Stimulated activated CD4-positive, alpha-beta T cell treated with anti-CD3 and anti-CD28 coated beads, Interleukin-4, amount 100 ng/mL, for 4 hours (primary cell): ENCODE measurements at regions not wholly inside any gene's neighbourhood (a gene's known extent, or its start where the extent isn't known, plus 50 kb on each side); places are given as distances from the start of the nearest gene placed in this dataset.

Experiments
- DNase-seq, 2 experiments: peaks; one replicate each; pipeline ENCODE4 v3.0.0-alpha.2; 2020

DNA sequence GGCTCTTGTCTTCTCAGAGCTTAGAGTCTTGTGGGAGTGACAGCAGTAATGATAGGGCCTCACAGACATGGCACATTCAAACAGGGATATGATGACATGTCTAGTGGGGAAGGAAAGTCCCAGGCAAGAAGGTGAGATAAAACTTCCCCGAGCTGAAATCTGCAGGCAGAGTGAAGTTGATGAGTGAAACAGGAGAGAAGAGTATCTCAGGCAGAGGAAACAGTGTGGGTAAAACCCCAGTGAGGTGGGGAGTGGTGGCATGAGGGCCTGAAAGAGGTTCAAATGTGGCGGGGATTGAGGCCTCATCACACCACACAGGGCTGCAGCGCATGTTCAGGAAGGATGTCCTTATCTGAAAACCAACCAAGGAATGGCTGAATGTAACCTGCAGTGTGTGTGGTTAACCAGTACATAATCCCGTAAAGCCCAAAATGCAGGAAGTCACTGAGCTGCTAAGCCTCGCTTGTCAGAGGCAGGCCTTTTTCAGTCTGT lies 153.8 kb upstream of the E2F8 start:
- no peak for DNase-seq

DNA sequence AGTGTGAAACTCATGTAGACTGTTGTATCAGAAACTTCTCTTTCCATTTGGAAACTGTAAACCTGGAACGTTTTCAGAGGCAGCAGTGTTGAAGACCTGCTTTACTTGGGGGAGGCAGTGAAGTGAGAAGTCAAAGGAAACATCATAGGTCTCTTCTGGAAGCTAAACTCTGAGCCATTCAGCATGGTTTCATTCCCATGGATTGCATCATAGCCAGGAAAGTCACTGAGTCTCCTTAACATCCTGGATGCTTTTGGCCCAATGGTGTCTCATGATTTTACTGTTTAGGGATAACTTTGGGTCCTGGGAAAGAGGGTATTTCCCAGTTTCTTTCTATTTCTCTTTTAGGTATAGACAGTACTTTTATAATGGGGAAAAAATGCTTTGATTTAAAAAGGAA lies 153.2 kb upstream of the E2F8 start:
- DNase-seq = no peak

DNA sequence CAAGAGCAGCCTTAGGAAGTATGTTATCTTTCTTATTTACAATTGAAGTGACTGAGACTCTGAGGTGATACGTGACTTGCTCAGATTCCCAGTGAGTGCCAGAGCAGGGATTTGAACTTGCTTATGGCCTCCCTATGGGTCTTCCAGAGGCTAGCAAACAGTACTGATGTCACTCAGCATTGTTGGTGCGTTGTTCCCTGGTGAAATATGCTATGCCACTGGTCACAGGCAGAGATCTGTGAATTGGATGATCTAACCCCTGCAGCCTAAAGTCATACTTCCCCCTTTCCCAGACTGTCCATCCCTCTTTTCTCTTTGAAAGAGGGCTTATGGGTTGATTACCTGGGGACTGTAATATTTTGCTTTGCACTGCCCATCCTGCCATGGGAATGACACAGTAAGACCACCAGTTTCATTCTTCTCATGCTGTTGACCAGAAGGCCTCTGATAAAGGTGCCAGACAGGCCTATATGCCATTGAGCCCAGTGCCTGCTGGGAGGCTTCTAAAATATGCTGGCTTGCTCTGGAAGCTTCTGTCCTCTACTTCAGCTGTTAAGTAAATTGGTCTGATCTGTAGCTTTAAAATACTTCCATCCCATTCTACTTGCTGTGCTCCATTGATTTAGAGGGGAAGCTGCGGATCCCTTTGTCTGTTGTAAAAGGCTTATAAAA lies 152.2 kb upstream of the E2F8 start:
- DNase-seq = no peak

DNA sequence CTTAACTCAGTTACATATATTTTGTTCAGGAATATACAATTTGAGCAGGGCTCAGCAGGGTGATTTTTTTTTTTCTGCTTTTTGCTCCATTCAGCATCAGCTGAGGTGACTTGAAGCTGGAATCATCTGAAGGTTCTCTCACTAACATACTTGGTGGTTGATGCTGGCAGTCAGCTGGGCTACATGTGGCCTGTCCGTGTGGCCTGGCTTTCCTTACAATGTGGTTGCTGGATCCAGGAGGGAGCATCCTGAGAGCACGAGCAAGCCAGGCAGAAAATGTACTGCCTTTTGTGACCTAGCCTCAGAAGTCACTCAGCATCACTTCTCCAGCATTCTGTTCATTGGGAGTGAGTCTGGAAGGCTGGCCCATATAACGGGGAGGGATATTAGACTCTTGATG lies 151.6 kb upstream of the E2F8 start:
- DNase-seq = no peak

DNA sequence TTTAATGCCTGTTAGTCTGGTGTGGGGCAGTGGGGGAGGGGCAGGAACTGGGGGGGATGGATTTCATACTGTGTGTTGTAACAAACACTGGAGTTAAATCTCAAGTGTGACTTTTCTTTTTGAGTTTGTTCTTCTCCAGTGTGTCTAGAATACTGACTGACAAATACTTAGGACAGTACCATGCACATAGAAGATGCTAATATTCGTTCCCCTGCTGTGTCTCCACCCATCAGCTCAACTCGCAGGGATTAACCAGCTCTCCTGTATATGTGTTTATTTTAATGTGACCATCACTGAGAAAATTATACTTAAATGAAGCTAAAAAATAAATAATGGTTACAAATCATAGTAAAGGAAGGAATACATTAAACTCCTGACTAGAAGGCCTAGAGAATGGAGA lies 150.9 kb upstream of the E2F8 start:
- DNase-seq = no peak

DNA sequence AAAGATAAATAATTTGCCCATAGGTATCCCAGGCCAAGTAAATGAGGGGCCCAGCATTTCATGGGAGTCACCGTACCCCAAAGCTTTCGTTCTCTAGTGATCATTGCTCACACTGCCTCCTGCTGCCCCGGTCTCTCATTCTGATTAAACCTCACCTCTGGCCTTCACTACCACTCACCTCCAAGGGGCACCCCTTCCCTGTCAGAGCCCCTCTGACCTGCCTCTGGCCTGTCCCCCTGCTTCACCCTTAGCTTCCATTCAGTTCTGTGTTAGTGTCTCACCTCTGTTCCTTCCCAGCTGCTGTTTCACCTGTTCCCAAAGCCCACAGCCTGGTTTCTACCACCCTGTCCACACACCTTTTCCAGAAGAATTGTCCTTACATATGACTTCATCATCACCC lies 150.3 kb upstream of the E2F8 start:
- no peak for DNase-seq

DNA sequence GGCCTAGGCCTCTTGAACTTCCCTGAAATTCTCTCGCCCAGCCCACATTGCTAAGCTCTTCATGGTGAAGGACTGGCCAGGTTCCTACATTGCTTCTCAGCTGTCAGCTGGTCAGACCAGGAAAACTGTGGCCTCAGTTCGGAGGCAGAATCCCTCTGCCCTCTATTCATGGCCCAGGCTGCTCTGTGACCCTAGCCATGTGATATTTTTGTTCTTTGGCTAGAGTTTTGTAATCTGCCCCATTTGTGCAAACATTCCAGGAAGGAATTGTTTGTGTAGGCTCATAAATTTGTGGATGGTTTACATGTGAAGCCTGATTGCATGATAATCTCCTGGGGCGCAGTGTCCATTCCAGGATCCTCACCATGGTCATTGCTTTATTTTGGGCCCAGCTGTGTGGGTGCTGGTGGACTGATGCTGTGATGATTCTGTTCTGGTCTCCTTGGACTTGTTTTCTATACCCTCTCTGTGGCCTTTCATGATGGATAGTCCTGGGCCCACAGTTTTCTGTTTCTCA lies 149.1 kb upstream of the E2F8 start:
- no peak for DNase-seq

DNA sequence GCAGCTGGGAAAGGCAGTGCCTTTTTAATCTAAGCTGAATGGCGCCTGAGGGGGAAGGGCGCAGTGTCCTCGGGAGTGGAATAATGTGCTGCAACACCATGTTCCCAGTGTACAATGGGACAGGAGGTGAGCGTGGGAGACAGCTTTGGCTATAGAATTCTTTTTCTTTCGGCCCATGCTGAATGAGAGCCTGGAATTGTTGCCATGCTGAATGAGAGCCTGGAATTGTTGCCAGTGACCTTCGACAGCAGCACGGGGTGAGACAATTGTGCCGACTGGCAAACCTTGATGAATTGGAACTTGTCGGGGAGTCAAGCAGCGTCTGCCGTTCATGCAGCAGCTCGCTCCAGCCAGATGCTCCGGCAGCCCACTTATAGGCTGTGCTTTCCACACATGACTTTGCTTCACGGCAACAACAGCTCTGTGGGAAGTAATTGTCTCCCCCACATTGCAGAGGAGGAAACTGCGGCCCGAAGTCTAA lies 141.4 kb upstream of the E2F8 start:
- no peak for DNase-seq

DNA sequence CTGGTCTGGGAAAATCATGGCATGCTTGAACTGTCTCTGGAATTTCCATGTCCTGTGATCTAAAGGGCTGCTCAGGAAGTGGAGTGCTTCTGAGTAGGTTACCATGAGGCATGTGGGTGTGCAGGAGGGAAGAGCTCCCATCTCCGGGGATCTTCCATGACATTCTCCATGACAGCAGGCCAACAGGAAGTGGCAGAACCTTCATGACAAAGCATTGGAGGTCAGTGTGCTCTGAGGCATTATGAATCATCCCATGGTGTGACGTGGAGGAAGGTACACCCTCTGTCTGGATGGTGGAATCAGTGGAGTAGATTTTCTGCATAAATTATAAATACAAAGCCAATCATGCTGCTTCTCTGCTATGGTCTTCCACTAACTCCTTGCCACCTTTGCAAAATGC lies 139.6 kb upstream of the E2F8 start:
- DNase-seq = no peak

DNA sequence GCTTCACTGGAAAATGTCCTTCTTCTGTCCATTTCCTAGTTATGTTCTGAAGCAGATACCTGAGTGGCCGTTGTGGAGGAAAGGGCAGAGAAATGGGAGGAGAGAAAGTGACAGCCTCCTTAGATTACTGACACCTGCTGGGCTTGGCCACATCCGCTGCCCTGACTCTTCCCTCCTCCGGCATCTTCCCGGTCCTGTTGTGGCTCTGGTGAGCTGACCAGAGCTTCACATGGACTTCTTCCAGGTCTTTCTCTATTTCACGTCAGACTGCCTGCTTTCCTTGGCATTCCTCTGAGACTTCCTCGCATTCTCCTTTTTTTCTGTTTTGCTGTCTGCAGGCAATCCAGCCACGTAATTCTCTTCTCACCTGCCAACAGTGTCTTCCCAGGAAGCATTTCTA lies 138.7 kb upstream of the E2F8 start:
- no peak for DNase-seq

DNA sequence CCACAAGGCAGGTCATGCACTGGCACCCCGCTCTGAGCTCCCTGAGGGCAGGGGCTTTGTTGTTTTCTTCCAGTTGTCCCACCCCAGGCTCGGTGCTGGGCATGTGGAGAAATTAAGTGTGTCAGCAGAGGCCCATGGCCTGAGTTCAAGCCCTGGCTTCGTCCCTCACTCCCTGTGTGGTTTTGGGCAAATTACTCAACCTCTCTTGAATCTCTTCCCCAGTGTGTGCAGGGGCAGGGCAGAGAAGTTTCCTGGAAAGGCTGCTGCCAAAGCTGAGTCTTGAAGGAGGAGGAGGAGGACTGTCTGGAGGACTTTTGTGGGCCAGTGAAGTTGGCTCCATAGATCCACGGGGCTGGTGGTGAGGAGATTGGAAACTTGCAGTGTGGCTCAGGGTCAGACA lies 138.1 kb upstream of the E2F8 start:
- DNase-seq = no peak

DNA sequence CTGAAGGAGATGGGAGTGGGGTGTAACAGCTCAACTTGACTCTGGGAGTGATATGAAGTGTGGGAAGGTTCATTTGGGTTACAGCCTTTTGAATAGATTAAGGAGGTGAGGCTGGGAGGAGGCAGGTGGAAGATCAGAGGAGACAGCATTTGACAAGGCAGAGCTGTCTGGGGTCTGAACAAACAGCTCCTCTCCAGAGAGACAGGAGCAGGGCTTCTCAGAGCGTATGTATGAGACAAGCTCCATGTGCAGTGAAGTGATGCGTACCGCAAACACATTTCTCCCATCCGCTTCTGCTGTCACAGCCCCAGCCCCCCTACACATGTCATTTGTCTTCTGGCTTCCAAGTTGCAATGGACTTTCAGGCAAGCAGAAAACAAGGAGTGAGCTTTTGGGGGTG lies 137.1 kb upstream of the E2F8 start:
- no peak for DNase-seq

DNA sequence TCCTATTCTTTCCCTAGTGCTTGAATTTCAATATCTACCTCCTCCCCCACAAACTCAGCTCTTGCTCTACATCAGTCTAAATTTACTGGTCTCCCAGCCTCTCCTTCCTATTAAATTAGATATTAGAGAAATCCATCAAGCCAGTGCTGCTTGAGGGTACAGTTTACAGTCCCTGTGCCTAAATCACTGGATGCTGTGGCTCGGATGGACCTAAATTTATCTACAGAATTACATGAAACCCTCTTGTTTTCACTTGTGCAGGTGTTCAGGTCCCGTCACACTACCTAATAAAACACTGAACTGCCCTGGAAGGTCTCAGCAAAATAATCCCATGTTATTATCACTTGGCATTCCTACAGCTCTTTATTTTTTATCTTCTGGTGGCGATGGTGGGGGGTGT lies 134.7 kb upstream of the E2F8 start:
- DNase-seq = no peak

DNA sequence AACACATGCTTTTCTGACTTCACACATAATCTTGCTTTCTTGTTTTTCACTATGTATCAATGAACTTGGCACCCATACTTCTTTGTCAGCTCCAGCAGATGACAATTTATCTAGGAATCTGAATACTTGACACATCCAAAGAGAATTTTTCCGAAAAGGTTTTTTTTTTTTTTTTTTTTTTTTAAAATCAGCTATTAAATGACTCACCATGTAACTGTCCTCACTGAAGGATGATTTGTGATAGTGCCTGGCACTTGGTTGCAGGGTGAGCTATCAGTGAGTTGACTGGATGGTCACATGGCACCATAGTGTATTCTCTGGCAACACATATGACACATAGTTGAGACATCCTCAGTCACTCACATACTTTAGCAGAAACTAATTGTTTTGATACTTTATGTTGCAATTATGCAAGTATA lies 133.4 kb upstream of the E2F8 start:
- no peak for DNase-seq

DNA sequence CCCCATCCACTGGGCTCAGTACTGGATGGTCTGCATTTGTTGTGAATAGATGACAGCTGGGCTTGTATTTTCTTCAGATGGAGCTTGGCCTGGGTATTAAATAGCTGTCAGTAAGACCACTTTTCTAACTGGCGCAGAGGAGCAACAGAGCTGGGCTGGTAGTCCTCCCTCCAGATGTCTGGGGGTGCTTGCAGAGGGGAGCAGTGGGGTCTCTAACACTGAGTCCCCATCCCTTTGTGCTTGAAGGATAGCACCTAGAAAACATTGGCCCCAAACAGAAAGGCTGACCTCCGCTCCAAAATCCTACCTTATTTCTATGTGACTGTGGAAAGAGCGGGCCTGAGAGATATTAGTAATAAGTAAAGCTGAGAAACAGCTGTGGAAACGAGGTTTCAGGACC lies 131.6 kb upstream of the E2F8 start:
- no peak for DNase-seq

DNA sequence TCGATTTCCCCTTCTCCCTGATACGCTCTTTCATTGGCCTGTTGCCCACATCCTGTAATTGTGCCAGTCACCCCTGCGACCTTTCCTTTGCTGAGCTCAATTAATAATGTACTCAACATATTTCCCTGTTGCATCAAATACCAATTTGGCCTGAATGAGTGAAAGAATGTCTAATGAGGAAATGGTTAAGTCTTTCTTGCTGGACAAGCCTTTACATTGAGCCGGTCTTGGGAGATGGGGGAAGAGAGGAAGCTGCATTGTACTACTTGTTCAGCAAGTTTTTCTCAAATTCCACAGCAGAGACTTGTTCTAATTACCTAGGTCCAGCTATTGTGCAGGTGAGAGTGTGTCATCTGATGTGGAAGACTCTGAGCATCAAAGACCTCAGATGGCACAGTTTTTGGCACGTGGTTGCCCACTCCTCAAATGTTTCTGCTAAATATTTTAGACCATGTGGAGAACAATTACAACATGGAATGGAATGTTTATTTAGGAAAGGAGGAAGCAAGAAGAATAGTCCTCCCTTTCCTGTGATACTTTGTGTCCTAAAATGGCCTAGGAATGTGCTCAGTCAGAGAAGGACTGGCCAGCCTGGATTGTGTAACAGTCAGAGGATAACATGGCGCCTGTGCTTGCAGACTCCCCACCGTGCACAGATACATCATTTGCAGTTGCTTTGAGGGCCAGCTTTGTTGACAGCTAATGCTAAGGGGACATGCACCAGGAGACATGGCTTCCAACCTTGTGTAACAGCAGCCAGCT lies 129.5 kb upstream of the E2F8 start:
- no peak for DNase-seq

DNA sequence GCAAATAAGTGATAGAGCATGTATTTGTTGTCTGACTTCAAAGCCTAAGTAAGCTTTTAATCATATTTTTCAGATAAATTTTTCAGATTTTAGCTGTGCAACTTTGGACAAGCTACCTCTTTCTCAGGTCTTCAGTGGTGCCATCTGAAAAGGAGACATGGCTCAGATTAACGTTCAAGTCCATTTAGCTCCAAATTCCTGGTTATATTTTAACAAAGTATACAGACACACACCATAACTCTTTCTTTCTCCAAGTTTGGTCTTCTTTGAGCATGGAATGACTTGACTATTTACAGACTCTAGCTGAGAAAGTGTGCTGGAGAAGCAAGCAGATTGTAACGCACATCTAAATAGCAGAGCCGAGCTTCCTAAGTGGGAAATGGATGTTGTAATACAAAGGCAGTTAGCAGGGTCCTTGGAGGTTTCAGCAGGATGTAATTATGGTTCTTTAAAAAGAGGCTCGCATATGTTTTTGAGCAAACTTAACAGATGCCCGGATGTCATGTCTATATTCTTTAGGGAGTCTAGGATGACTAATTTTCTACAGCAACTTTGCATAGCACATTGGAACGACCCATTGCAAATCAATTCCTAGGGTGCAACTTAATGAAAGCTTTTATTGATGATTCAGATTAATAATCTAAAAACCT lies 128.1 kb upstream of the E2F8 start:
- no peak for DNase-seq

DNA sequence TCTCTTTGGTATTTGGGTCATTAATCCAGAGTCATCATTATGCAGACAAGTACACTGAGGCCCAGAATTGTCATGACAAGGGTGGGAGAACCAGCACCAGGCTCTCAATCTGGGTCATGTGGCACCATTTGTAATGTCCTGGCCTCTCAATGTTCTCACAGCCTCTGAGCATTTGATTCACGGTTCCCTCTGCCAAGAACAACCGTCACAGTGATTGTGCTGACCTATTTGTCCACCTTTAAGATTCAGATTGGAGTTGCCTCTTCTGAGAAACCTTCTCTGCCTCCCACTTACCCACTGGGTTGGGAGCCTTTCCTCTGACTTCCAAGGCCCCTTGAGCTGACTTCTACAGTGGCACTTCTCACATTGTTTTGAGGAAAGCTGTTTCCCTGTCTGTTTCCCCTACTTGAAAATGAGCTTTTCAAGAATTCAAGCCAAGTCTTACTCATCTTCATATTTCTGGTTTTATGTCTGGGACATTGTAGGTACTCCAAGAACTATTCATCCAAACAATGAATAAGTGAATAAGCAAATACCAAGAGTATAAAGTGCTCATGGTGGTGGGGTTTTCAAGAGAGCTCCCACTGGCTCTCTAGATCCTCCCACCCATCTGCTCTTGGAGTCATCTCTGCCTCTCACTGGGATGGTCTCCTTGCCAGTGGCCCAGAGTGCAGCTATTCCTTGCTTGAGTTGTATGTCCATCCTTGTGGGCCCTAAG lies 126.4 kb upstream of the E2F8 start:
- DNase-seq = no peak

DNA sequence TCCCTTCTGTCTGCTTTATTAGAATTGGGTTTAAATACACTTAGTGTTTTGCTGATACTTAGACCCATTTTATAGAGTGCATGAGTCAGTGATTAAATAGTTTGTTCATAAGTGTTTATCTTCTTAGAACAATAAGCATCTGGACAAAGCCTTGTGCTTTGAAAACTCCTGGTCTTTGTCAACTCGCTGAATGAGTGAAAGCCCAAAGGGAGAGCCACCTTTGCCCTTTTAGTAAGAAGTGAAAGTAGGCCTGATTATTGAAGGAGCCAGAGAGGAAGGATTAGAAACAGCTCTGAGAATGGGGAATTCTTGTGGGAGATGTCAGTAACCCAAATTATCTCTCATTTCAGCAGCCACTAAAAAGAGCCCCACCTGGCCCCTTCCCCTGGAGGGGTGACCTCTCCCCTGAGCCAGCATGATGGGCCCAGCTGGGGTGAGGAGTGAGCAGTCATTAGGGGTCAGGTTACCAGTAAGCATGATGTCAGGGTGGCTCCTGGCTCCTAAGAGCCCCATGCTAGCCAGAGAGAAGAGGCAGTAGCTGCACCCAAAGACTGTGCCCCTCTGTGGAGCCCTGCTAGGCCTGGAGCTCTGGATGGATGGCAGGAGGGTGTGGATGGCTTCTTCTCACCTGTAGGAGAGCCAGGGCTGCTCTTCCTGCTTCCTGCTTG lies 125.1 kb upstream of the E2F8 start:
- DNase-seq = no peak

DNA sequence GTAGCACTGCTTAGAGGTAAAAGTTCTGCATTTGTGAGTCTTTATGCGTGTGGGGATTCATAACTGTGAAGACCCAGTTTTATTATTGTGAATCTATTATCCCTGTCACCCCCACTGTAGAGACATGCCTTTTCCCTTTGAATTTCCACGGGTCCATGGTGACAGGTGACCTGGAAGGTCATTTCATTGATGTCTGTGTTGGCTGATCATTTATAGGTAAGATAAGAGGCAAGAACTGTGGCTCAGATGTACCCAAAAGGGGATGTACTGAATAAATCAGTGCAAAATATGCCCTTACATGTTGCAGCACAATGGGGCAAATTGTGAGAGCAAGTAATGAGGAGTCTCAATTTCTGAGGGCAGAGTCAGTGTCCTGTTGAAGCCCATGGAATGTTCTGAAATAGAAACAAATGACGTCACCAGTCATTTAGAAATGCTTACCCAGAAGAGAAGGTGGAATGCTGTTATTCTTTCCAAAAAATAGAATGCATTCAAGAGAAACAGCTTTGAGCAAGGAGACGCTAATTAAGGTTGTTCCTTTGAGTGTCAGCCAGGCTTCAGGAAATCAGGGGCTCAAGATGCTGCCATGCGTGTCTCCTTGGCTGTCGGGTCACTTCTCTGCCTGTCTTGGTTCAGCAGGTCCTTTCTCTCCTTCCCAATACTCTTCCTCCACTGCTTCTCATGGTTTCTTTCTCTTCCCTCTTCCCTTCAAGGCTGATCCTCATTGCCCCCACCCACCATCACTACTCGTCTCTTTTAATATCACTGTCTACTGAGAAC lies 118.7 kb upstream of the E2F8 start:
- no peak for DNase-seq

DNA sequence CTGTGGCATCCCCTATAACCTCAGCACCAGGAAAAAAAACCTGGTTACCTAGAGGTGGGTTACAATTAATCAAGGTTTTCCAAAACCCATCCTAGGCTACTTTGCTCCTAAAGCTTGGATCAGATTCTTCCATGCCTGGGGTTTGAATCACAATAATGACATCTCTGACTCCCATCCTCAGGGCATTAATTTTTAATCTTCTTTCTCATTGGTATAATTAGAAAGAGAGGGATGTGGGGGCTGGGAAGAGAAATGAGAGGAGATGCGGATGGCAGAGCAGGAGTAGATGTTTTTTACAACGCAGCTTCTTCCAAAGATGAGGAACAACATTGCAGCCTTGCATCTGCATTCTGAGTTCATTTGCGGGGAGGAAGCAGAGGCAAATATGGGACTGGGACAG lies 117.2 kb upstream of the E2F8 start:
- DNase-seq = no peak

DNA sequence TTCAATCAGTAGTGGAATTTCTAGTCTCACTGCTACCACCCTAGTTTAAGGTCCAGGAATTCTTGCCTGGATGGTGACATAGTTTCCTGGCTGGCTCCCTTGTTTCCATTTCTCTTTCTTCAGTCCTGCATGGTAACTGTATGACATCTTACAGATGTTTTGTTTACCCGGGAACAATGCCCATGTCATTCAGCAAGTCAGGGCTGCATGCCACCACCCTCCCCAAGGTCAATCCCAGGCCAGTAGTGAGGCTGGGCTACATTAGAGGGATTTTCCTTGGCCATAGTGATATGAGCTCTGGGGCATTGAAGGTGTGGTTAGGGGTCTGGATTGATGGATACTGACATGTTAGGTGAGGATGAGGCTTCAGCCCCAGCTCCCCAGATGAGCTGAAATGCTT lies 114.9 kb upstream of the E2F8 start:
- DNase-seq = no peak
